Progenitor cell of endocrine pancreas (in vitro differentiated cells): ENCODE measurements at regions not wholly inside any gene's neighbourhood (a gene's known extent, or its start where the extent isn't known, plus 50 kb on each side); places are given as distances from the start of the nearest gene placed in this dataset.

ENCODE experiments used
- DNase-seq: peaks from one replicate; pipeline ENCODE4 v3.0.0; 2021; ENCODE audit warnings: low spot score; ENCODE audit not compliant: unreplicated experiment
- H3K27ac Mint-ChIP-seq: 2 replicates; pipeline ENCODE4 v1.8.0; 2021; ENCODE audit warnings: mild to moderate bottlenecking, moderate library complexity, mixed read lengths
- H3K27me3 Mint-ChIP-seq: 2 replicates; pipeline ENCODE4 v1.8.0; 2021; ENCODE audit warnings: mixed read lengths
- H3K36me3 Mint-ChIP-seq: 2 replicates; pipeline ENCODE4 v1.8.0; 2022; ENCODE audit warnings: mixed read lengths; ENCODE audit not compliant: insufficient read depth
- H3K4me1 Mint-ChIP-seq: 2 replicates; pipeline ENCODE4 v1.8.0; 2021; ENCODE audit warnings: low read depth, mixed read lengths
- H3K4me3 Mint-ChIP-seq: 2 replicates; pipeline ENCODE4 v1.8.0; 2021; ENCODE audit warnings: low read depth, mild to moderate bottlenecking, moderate library complexity, mixed read lengths
- H3K9me3 Mint-ChIP-seq: 2 replicates; pipeline ENCODE4 v1.8.0; 2021; ENCODE audit warnings: low read depth, mixed read lengths
- TF ChIP-seq, protein P1 (sequence below): fragments of 200-600 bp; sonication (generic); IDR thresholded peaks from one replicate; pipeline ENCODE4 v1.5.0; 2021; ENCODE audit warnings: antibody characterized with exemption, mild to moderate bottlenecking; ENCODE audit not compliant: unreplicated experiment

DNA sequence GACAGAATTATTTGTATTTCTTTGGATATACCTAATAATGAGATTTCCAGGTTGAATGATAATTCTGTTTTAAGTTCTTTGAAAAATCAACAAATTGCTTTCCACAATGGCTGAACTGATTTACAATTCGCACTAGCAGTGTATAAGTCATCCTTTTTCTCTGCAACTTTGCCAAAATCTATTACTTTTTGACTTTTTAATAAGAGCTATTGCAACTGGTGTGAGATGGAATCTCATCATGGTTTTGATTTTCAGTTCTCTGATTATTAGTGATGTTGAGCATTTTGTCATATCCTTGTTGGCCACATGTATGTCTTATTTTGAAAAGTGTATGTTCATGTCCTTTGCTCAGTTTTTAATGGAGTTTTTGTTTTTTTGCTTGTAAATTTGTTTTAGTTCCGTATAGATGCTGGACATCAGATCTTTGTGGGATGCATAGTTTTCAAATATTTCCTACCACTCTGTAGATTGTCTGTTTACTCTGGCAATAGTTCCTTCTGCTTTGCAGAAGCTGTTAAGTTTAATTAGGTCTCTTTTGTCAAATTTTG lies 409.8 kb upstream of the CITED2 start:
- H3K36me3 Mint-ChIP-seq = no peaks in the 10 kb centered on the region
- H3K4me3 Mint-ChIP-seq = no peak overlapping the region
- H3K27ac Mint-ChIP-seq = no peak overlapping the region
- DNase-seq = no peak
- TF ChIP-seq, protein P1, sequence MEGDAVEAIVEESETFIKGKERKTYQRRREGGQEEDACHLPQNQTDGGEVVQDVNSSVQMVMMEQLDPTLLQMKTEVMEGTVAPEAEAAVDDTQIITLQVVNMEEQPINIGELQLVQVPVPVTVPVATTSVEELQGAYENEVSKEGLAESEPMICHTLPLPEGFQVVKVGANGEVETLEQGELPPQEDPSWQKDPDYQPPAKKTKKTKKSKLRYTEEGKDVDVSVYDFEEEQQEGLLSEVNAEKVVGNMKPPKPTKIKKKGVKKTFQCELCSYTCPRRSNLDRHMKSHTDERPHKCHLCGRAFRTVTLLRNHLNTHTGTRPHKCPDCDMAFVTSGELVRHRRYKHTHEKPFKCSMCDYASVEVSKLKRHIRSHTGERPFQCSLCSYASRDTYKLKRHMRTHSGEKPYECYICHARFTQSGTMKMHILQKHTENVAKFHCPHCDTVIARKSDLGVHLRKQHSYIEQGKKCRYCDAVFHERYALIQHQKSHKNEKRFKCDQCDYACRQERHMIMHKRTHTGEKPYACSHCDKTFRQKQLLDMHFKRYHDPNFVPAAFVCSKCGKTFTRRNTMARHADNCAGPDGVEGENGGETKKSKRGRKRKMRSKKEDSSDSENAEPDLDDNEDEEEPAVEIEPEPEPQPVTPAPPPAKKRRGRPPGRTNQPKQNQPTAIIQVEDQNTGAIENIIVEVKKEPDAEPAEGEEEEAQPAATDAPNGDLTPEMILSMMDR = no peak
- H3K27me3 Mint-ChIP-seq = no peaks in the 10 kb centered on the region
- peaks cover 5% of the 10 kb centered on the region for H3K4me1 Mint-ChIP-seq
- peaks cover 33% of the 10 kb centered on the region for H3K9me3 Mint-ChIP-seq

DNA sequence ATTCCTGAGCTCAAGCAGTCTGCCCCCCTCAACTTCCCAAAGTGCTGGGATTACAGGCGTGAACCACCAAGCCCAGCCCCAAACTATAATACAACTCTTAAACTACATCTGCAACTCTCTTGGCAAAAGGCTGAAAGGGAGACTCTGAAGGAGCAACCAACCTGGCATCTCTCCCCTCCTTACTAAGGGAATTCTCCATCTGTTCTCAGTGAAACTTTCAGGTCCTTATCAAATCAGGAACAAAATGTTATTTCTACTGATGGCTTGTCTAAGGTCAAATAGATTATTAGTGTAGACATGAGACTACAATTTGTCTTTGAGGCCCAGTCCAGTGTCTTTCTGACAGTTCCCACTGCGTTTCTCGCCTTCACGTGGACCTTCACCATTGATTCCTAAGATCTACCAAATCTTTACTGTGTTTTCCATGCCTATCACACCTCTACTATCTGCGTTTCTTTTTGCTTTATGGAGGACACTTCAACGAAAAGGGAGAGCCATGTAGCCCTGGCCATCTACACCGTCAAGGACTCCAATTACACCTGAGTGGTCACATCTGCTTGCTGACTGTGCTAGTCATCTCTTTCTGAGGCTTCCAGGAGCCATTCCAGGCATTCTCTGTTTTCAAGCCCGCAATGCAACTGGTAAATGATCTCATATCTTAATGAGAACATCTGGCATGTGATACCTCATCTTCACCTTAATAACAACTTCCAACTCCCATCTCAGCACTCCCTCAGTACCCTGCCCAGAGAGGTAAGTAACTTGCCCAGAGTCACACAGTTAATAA lies 405.7 kb upstream of the CITED2 start:
- peaks cover 15% of the 10 kb centered on the region for H3K9me3 Mint-ChIP-seq
- no peak overlapping the region for H3K27ac Mint-ChIP-seq
- TF ChIP-seq, protein P1 = no peak
- H3K36me3 Mint-ChIP-seq = no peaks in the 10 kb centered on the region
- no peak overlapping the region for H3K4me3 Mint-ChIP-seq
- no peaks in the 10 kb centered on the region for H3K27me3 Mint-ChIP-seq
- H3K4me1 Mint-ChIP-seq = peaks cover 36% of the 10 kb centered on the region
- DNase-seq = no peak

DNA sequence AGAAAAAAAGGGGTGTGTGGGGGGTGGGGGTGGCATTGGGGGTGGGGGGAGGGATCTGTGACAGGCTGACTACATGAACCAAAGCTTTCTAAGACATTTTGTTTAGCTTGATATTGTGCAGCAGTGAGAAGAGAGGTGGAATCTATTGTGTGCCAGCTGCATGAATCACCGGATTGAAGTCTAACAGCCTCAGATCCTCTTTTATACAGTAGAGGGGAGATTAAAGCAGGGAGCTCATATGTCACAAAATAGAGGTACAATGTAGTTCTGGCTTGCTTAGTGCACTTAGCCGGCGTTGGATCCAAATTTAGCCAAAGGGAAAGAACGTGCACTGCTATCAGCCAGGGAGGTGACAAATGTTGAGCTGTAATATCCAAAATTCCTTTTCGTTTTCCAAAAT lies 404.2 kb upstream of the CITED2 start:
- Mint-ChIP-seq H3K9me3 (no peaks in the 10 kb centered on the region), H3K27ac (no peak overlapping the region), H3K4me3 (no peak overlapping the region), H3K36me3 (no peaks in the 10 kb centered on the region), H3K4me1 (peaks cover 36% of the 10 kb centered on the region), H3K27me3 (no peaks in the 10 kb centered on the region)
- TF ChIP-seq, protein P1 = no peak
- DNase-seq = no peak

DNA sequence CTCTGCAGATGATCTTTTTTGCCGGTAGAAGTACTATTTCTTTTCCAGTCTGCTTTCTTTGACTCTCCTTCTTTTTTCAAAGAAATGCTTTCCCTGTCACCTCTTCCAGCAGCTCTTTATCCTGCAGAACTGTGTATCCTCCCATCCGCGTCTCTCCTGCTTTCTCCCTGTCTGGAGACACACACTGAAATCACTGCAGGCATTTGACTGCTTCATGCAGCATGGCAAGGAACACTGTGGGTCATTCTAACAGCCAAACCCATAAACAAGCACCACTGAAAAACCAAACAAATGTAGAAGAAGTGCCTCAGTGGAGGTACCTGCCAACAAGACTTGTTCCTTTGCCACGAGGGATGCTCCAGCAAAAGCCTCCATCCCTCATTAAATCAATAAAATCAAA lies 403.7 kb upstream of the CITED2 start:
- H3K4me1 Mint-ChIP-seq = peaks cover 36% of the 10 kb centered on the region
- no peak overlapping the region for H3K4me3 Mint-ChIP-seq
- H3K36me3 Mint-ChIP-seq = no peaks in the 10 kb centered on the region
- H3K9me3 Mint-ChIP-seq = no peaks in the 10 kb centered on the region
- H3K27me3 Mint-ChIP-seq = no peaks in the 10 kb centered on the region
- no peak for DNase-seq
- no peak overlapping the region for H3K27ac Mint-ChIP-seq
- TF ChIP-seq, protein P1 = no peak

DNA sequence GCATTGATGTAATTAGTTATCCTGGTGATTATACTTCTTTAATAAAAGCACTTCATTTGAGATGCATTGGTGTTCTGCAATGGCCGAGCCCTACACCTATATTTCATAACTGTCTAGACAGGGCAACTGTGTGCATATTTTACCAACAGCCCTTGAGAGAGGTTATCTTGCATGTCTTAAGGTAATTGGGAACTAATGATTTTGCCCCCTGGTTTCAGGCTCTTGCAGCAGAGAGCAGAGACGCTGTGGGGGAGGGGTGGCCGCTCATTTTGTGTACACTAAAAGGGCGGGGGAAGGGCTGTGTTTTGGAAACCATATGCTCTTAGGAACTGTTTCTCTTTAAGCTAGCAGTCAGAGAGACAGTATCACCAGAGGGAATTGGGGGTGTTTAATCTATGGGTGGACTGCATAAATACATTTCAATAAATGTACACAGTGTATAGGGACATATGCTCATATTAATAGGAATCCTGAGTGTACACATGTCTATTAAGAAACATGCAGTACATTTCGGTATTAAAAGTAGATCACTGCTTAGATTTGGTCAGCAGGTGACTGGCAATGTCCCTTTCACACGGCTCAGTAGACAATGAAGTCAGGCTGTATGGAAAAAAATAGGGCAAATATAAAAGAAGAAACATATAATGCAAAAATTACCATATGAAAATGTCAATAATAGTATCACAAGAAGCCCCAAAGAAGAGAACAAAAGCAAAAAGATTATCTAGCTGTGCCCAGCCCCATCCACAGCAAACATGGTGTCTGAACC lies 402.9 kb upstream of the CITED2 start:
- Mint-ChIP-seq H3K4me1 (peaks cover 36% of the 10 kb centered on the region), H3K36me3 (no peaks in the 10 kb centered on the region), H3K4me3 (no peak overlapping the region), H3K27ac (no peak overlapping the region), H3K27me3 (no peaks in the 10 kb centered on the region), H3K9me3 (no peaks in the 10 kb centered on the region)
- TF ChIP-seq, protein P1 = no peak
- DNase-seq = no peak
